ENCODE measurements at regions not wholly inside any gene's neighbourhood (a gene's known extent, or its start where the extent isn't known, plus 50 kb on each side); places are given as distances from the start of the nearest gene placed in this dataset.

GRCh38 chr11:19392847-19393518 lies 152.2 kb upstream of the E2F8 start:
- no peak for TF ChIP-seq CTCF (IDR thresholded peaks at IDR 0.05; ENCODE audit: low read depth, low read length)
- no peak for TF ChIP-seq EZH2phosphoT487 (IDR thresholded peaks at IDR 0.05; ENCODE audit: low read depth)
